ENCODE measurements at regions not wholly inside any gene's neighbourhood (a gene's known extent, or its start where the extent isn't known, plus 50 kb on each side); places are given as distances from the start of the nearest gene placed in this dataset.

- DNase-seq (peak in 2 of 3 donors; percentile 26 to 37), ATAC-seq (peak; percentile 81 to 88)
- intact Hi-C loops (cut with DNase I): no loop called here
- no peaks in the 10 kb centered on the region for H3K27me3 ChIP-seq (ENCODE audit: control insufficient read depth, insufficient read depth)
- no peak overlapping the region for H3K4me3 ChIP-seq (ENCODE audit: low read length)
- H3K27ac ChIP-seq (ENCODE audit: low read length): peak overlapping the region; percentile 83
- WGBS: 50% methylated on average over 4 of the region's 4 CpGs
- H3K9me3 ChIP-seq (ENCODE audit: control insufficient read depth, low read length): no peaks in the 10 kb centered on the region
- H3K4me1 ChIP-seq (ENCODE audit: control insufficient read depth, insufficient read depth, low read length): no peaks in the 10 kb centered on the region
These were observed 100.0 kb upstream of the EEA1 start for GRCh38 chr12:93029091-93029490.

GRCh38 chr12:93031028-93031427 lies 101.9 kb upstream of the EEA1 start:
- 67% methylated on average over 2 of the region's 2 CpGs for WGBS
- Histone ChIP-seq H3K9me3 (ENCODE audit: control insufficient read depth, low read length) (no peaks in the 10 kb centered on the region), H3K27me3 (ENCODE audit: control insufficient read depth, insufficient read depth) (no peaks in the 10 kb centered on the region), H3K4me1 (ENCODE audit: control insufficient read depth, insufficient read depth, low read length) (no peaks in the 10 kb centered on the region), H3K27ac (ENCODE audit: low read length) (no peak overlapping the region), H3K4me3 (ENCODE audit: low read length) (no peak overlapping the region)
- intact Hi-C loops (cut with DNase I): no loop called here
- DNase-seq: no peak
- no peak for ATAC-seq

- H3K27ac ChIP-seq (ENCODE audit: low read length): no peak overlapping the region
- intact Hi-C loops (cut with DNase I): no loop called here
- H3K4me3 ChIP-seq (ENCODE audit: low read length): no peak overlapping the region
- no peak for DNase-seq
- no peak for ATAC-seq
- no peaks in the 10 kb centered on the region for H3K27me3 ChIP-seq (ENCODE audit: control insufficient read depth, insufficient read depth)
- no peaks in the 10 kb centered on the region for H3K4me1 ChIP-seq (ENCODE audit: control insufficient read depth, insufficient read depth, low read length)
- no peaks in the 10 kb centered on the region for H3K9me3 ChIP-seq (ENCODE audit: control insufficient read depth, low read length)
These were observed 103.7 kb upstream of the EEA1 start for GRCh38 chr12:93032758-93033157.

GRCh38 chr12:93033948-93034347 lies 104.9 kb upstream of the EEA1 start:
- H3K27ac ChIP-seq (ENCODE audit: low read length): no peak overlapping the region
- DNase-seq (no peak), ATAC-seq (no peak)
- 94% methylated on average over 1 of the region's 1 CpG for WGBS
- H3K4me1 ChIP-seq (ENCODE audit: control insufficient read depth, insufficient read depth, low read length): no peaks in the 10 kb centered on the region
- no peaks in the 10 kb centered on the region for H3K27me3 ChIP-seq (ENCODE audit: control insufficient read depth, insufficient read depth)
- H3K4me3 ChIP-seq (ENCODE audit: low read length): no peak overlapping the region
- intact Hi-C loops (cut with DNase I): no loop called here
- no peaks in the 10 kb centered on the region for H3K9me3 ChIP-seq (ENCODE audit: control insufficient read depth, low read length)

- DNase-seq (no peak), ATAC-seq (no peak)
- Histone ChIP-seq H3K27me3 (ENCODE audit: control insufficient read depth, insufficient read depth) (no peaks in the 10 kb centered on the region), H3K4me3 (ENCODE audit: low read length) (no peak overlapping the region), H3K9me3 (ENCODE audit: control insufficient read depth, low read length) (no peaks in the 10 kb centered on the region), H3K27ac (ENCODE audit: low read length) (no peak overlapping the region), H3K4me1 (ENCODE audit: control insufficient read depth, insufficient read depth, low read length) (no peaks in the 10 kb centered on the region)
- 86% methylated on average over 4 of the region's 4 CpGs for WGBS
- intact Hi-C loops (cut with DNase I): no loop called here
These were observed 110.0 kb upstream of the EEA1 start for GRCh38 chr12:93039062-93039461.

- no peak overlapping the region for H3K27ac ChIP-seq (ENCODE audit: low read length)
- H3K4me1 ChIP-seq (ENCODE audit: control insufficient read depth, insufficient read depth, low read length): no peaks in the 10 kb centered on the region
- no peaks in the 10 kb centered on the region for H3K9me3 ChIP-seq (ENCODE audit: control insufficient read depth, low read length)
- intact Hi-C loops (cut with DNase I): no loop called here
- WGBS: 91% methylated on average over 4 of the region's 4 CpGs
- no peak overlapping the region for H3K4me3 ChIP-seq (ENCODE audit: low read length)
- no peaks in the 10 kb centered on the region for H3K27me3 ChIP-seq (ENCODE audit: control insufficient read depth, insufficient read depth)
- ATAC-seq (no peak), DNase-seq (no peak)
These were observed 110.8 kb upstream of the EEA1 start for GRCh38 chr12:93039930-93040329.

GRCh38 chr12:93040367-93040766 lies 111.3 kb upstream of the EEA1 start:
- Histone ChIP-seq H3K4me1 (ENCODE audit: control insufficient read depth, insufficient read depth, low read length) (no peaks in the 10 kb centered on the region), H3K9me3 (ENCODE audit: control insufficient read depth, low read length) (no peaks in the 10 kb centered on the region), H3K27ac (ENCODE audit: low read length) (no peak overlapping the region), H3K27me3 (ENCODE audit: control insufficient read depth, insufficient read depth) (no peaks in the 10 kb centered on the region), H3K4me3 (ENCODE audit: low read length) (no peak overlapping the region)
- ATAC-seq (no peak), DNase-seq (no peak)
- 88% methylated on average over 3 of the region's 3 CpGs for WGBS
- intact Hi-C loops (cut with DNase I): no loop called here

- Histone ChIP-seq H3K27ac (ENCODE audit: low read length) (no peak overlapping the region), H3K4me1 (ENCODE audit: control insufficient read depth, insufficient read depth, low read length) (no peaks in the 10 kb centered on the region), H3K9me3 (ENCODE audit: control insufficient read depth, low read length) (no peaks in the 10 kb centered on the region), H3K27me3 (ENCODE audit: control insufficient read depth, insufficient read depth) (no peaks in the 10 kb centered on the region), H3K4me3 (ENCODE audit: low read length) (no peak overlapping the region)
- ATAC-seq (no peak), DNase-seq (no peak)
- intact Hi-C loops (cut with DNase I): no loop called here
These were observed 112.3 kb upstream of the EEA1 start for GRCh38 chr12:93041416-93041815.

GRCh38 chr12:93042283-93042682 lies 113.2 kb upstream of the EEA1 start:
- H3K27ac ChIP-seq (ENCODE audit: low read length): no peak overlapping the region
- no peaks in the 10 kb centered on the region for H3K4me1 ChIP-seq (ENCODE audit: control insufficient read depth, insufficient read depth, low read length)
- DNase-seq (no peak), ATAC-seq (no peak)
- H3K4me3 ChIP-seq (ENCODE audit: low read length): no peak overlapping the region
- H3K27me3 ChIP-seq (ENCODE audit: control insufficient read depth, insufficient read depth): no peaks in the 10 kb centered on the region
- intact Hi-C loops (cut with DNase I): no loop called here
- no peaks in the 10 kb centered on the region for H3K9me3 ChIP-seq (ENCODE audit: control insufficient read depth, low read length)
- WGBS: 88% methylated on average over 3 of the region's 3 CpGs

- no peak for ATAC-seq
- H3K9me3 ChIP-seq (ENCODE audit: control insufficient read depth, low read length): no peaks in the 10 kb centered on the region
- H3K27ac ChIP-seq (ENCODE audit: low read length): no peak overlapping the region
- H3K4me3 ChIP-seq (ENCODE audit: low read length): no peak overlapping the region
- H3K27me3 ChIP-seq (ENCODE audit: control insufficient read depth, insufficient read depth): no peaks in the 10 kb centered on the region
- 74% methylated on average over 6 of the region's 6 CpGs for WGBS
- no peak for DNase-seq
- H3K4me1 ChIP-seq (ENCODE audit: control insufficient read depth, insufficient read depth, low read length): no peaks in the 10 kb centered on the region
- intact Hi-C loops (cut with DNase I): no loop called here
These were observed 113.6 kb upstream of the EEA1 start for GRCh38 chr12:93042684-93043083.

- Histone ChIP-seq H3K4me1 (ENCODE audit: control insufficient read depth, insufficient read depth, low read length) (no peaks in the 10 kb centered on the region), H3K9me3 (ENCODE audit: control insufficient read depth, low read length) (no peaks in the 10 kb centered on the region), H3K27ac (ENCODE audit: low read length) (no peak overlapping the region), H3K27me3 (ENCODE audit: control insufficient read depth, insufficient read depth) (no peaks in the 10 kb centered on the region), H3K4me3 (ENCODE audit: low read length) (no peak overlapping the region)
- WGBS: 97% methylated on average over 3 of the region's 3 CpGs
- ATAC-seq: no peak
- DNase-seq: no peak
- intact Hi-C loops (cut with DNase I): no loop called here
These were observed 114.2 kb upstream of the EEA1 start for GRCh38 chr12:93043192-93043876.

GRCh38 chr12:93043877-93044209 lies 114.7 kb upstream of the EEA1 start:
- H3K4me3 ChIP-seq (ENCODE audit: low read length): no peak overlapping the region
- DNase-seq (no peak), ATAC-seq (no peak)
- no peaks in the 10 kb centered on the region for H3K27me3 ChIP-seq (ENCODE audit: control insufficient read depth, insufficient read depth)
- no peaks in the 10 kb centered on the region for H3K4me1 ChIP-seq (ENCODE audit: control insufficient read depth, insufficient read depth, low read length)
- no peaks in the 10 kb centered on the region for H3K9me3 ChIP-seq (ENCODE audit: control insufficient read depth, low read length)
- intact Hi-C loops (cut with DNase I): no loop called here
- WGBS: 92% methylated on average over 3 of the region's 3 CpGs
- H3K27ac ChIP-seq (ENCODE audit: low read length): no peak overlapping the region
